Fibroblast of skin of right quadriceps (primary cell): ENCODE measurements at regions not wholly inside any gene's neighbourhood (a gene's known extent, or its start where the extent isn't known, plus 50 kb on each side); places are given as distances from the start of the nearest gene placed in this dataset.
A peak's percentile ranks its signal among the peaks of the same experiment; 100 is the strongest.
"Not testable (repeated sequence)": the region's sequence is repeated elsewhere in the genome, so short reads cannot be mapped to it uniquely, and the experiment has no call there.

Experiments
- DNase-seq: peaks from one replicate; pipeline ENCODE4 v3.0.0-alpha.2; 2013

GRCh38 chr16:86946396-86946795, 368.0 kb downstream of the FOXL1 start:
- DNase-seq, result peak; percentile 61

- no peak for DNase-seq
These were observed 368.6 kb downstream of the FOXL1 start for GRCh38 chr16:86946981-86947380.

- no peak for DNase-seq
These were observed 369.1 kb downstream of the C16orf95 start for GRCh38 chr16:86948046-86948445.

GRCh38 chr16:86949116-86949515, 368.1 kb downstream of the C16orf95 start:
- no peak for DNase-seq

DNA sequence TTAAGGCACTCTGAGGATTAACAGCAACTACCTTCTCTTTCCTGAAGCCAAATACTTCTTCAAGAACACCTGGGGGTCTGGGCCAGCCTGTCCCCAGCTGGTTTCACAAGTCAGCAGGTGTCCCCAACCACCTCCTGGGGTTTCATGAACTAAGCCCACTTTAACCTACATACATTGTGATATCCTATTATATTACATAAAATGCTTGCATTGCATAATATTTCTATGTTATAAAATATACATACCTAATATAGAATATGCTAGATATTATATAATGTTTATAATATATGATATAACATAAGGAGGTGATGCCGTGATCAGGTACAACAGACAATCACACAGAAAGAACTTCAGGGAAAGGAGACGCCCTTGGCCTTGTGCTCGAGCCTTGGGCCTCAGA, 367.6 kb downstream of the C16orf95 start:
- no peak for DNase-seq

DNA sequence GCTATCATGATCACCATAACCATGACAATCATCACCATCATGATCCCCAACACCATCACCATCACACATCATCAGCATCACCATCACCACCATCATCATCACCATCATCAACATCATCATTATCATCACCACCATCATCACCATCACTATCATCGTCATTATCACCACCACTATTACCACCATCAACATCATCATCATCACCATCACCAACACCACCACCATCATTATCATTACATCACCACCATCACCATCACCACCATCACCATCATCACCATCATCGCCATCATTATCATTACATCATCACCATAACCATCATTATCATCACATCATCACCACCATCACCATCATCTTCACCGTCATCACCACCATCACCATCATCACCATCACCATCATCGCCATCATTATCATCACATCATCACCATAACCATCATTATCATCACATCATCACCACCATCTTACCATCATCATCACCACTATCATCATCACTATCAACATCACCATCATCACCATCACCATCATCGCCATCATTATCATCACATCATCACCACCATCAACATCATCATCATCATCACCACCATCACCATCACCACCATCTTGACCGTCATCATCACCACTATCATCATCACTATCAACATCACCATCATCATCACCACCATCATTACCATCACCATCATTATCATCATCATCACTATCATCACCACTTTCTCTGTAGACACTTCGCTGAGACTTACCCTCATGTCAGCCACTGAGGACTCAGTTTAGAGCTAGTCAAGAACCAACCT, 366.0 kb downstream of the C16orf95 start:
- no peak for DNase-seq

- DNase-seq, result peak; percentile 99
These were observed 365.2 kb downstream of the C16orf95 start for GRCh38 chr16:86951831-86952598.

DNA sequence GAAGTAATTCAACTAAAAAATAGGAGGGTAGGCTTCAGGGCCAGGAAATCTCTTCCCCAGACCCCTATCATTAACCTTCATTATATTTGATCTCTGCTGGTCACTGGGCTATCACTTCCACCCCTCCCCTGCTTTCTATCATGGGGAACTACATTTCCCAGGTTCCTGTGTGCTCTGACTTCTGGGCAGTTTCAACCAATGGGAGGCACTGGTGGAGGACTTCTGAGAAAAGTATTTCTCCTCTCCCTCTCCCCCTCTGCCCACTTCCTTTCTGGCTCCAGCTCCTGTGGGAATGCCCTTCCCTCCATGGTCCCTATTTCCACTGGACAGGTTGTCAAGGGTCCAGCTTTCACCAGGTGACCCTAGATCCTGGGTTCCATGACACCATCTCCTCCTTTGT, 364.4 kb downstream of the C16orf95 start:
- peak; percentile 45 for DNase-seq

- no peak for DNase-seq
These were observed 363.4 kb downstream of the C16orf95 start for GRCh38 chr16:86953631-86954391.

- DNase-seq, result no peak
These were observed 361.9 kb downstream of the C16orf95 start for GRCh38 chr16:86955136-86955855.

GRCh38 chr16:86956437-86956836, 360.8 kb downstream of the C16orf95 start:
- no peak for DNase-seq

- not testable (repeated sequence) for DNase-seq
These were observed 359.5 kb downstream of the C16orf95 start for GRCh38 chr16:86957662-86958198.

DNA sequence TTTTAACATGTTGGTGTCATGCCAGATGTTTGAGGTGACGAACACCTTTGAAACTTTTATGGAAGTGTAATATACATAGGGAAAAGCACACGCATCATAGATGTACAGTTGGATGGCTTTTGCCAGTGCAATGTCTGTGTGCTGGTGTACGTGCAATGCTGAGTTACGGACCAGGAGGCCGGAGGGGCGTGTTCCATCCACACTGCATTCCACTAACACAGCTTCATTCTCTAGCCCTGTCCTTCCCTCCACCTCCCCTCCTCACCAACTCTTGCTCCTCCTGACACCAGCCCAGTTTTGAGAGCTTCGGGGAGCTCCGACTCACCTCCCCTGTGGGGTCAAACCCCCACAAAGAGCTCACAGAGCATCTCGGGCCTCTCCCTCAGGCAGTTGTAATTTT, 358.8 kb downstream of the C16orf95 start:
- DNase-seq, result no peak

DNA sequence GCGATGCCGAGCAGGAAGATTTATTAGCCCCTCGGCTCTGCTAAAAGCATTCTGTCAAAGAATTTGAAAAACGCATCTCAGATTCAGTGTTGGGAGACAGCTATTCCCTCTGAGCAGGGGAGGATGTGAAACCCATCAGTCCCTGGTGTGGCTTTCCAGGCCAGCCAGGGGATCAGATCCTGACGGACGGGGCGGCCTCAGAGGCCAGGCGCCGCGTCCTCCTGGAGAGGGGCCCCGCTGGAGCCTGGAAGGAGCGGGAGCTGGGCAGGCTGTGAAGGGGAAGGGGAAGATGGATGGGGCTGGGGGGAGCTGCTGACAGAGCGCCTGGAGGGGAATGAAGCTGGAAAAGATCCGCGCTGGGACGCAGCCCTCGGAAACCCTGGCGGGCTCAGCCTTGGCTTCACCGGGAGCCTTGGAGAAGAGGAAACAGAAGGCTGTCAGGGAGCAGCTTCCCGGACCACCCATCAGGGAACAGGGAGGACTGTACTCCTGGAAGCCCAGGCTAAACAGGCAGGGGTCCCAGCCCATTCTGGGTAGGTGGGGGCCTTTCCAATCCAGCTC, 358.0 kb downstream of the C16orf95 start:
- peak; percentile 53 for DNase-seq

DNA sequence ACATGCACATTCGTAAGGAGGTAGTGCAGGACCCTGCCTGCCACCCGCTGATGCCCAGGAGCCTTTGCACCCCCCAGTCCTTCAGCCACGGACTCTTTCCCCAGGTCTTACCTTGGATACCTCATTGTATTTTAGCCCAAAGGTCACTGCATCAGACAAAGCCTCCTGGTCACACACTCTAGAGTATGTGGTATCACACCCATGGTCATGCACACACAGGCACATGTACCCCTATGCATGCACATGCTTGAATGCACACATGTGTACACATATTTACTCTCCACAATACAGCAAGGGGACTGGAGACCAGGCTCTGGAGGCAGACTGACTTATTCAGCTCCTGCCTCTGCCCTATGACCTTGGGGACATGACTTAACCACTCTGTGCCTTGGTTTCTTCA, 357.5 kb downstream of the C16orf95 start:
- no peak for DNase-seq

DNA sequence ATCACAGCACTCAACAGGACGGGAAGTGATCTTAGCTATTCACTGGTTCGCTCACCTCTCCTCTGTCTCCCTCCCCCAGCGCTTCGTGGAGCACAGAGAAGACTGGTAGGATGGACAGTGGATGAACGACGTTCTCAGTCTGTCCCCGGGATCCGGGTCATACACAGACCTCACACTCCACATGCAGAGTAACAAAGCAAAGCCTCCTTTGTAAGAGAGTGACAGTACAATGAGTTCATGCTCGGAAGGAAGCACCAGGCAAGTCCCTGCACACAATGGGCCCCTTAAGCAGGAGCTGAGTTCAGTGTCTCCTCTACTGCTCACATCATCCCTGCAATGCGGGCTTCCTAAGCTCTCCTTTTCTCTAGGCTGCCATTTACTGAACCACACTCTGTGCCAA, 356.9 kb downstream of the C16orf95 start:
- no peak for DNase-seq

DNA sequence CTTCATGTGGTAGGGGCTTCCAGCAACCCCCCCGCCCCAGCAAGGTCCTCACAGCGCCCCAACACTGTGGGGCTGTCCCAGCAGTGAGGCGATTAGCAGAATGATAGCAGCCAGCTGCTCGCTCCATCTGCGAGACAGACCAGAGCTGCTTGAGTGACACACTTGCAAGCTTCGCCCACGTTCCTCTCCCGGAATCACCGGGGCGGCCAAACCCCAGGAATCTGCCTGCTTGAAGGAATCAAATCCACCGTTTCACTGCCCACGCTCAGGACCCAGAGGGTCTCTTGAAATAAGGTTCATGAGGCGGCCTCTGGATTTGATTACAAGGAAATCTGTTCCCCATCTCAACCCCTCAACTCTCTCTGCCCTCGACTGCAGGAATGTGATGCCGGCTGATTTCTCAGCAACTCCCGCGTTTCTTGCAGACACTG, 356.0 kb downstream of the C16orf95 start:
- DNase-seq, result peak; percentile 60

DNA sequence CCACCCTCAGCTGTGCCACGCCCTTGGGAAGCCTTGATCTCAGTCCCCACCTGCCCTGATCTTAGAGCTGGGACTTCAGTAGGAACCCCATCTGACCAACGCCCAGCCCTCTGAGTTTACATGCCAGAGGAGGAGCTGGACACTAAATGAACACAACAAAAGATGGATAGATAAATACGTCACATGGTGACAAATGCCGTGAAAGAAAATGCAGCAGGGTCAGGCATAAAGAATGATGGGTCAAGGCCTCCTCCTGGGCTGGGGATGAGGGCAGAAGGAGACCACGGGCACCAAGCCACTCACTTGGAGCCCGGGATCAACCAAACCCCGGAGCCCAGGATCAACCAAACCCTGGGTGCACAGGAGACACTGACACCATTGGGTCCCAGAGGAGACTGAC, 354.9 kb downstream of the C16orf95 start:
- DNase-seq, result no peak

DNA sequence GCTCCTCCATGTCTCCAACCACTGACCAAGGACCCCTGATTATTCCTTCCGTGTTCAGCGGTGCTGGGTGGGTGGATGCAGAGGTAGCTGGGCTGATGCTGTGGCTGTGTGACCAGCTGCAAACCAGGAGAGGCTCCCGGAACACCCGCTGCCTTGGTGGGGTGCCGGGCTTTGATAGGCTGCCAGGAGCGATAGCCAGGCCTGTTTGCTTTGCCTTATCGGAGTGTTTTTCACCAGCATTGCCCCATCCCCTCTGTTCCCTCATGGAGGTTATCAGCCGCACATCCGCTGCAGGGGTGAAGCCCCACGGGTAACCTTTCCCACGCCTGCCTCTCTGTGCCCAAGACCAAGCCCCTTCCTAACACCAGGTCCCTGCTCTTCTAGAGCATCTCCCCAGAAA, 354.3 kb downstream of the C16orf95 start:
- no peak for DNase-seq

- DNase-seq, result no peak
These were observed 353.3 kb downstream of the C16orf95 start for GRCh38 chr16:86963600-86964575.

- no peak for DNase-seq
These were observed 352.4 kb downstream of the C16orf95 start for GRCh38 chr16:86964796-86965241.
